GM12891 (cell line): ENCODE measurements at regions not wholly inside any gene's neighbourhood (a gene's known extent, or its start where the extent isn't known, plus 50 kb on each side); places are given as distances from the start of the nearest gene placed in this dataset.

Experiments used
- PAX5 ChIP-seq: IDR thresholded peaks from 2 replicates; pipeline ENCODE4 v1.6.1; 2011; ENCODE audit warnings: low read length, moderate library complexity, mild to moderate bottlenecking; ENCODE audit not compliant: insufficient read depth, severe bottlenecking
- POLR2A ChIP-seq: IDR thresholded peaks from 2 replicates; pipeline ENCODE4 v1.6.1; 2011; ENCODE audit warnings: low read depth, low read length, control low read depth
- POLR2AphosphoS5 ChIP-seq: IDR thresholded peaks from 2 replicates; pipeline ENCODE4 v1.6.1; 2011; ENCODE audit warnings: low read depth, low read length, control low read depth
- POU2F2 ChIP-seq: IDR thresholded peaks from 2 replicates; pipeline ENCODE4 v1.6.1; 2011; ENCODE audit warnings: low read depth, mild to moderate bottlenecking, control low read depth, low read length, moderate library complexity
- SPI1 ChIP-seq: IDR thresholded peaks from 2 replicates; pipeline ENCODE4 v1.6.1; 2011; ENCODE audit warnings: low read depth, low read length, control low read depth
- TAF1 ChIP-seq: IDR thresholded peaks from 2 replicates; pipeline ENCODE4 v1.6.1; 2011; ENCODE audit warnings: low read depth, low read length, control low read depth

DNA sequence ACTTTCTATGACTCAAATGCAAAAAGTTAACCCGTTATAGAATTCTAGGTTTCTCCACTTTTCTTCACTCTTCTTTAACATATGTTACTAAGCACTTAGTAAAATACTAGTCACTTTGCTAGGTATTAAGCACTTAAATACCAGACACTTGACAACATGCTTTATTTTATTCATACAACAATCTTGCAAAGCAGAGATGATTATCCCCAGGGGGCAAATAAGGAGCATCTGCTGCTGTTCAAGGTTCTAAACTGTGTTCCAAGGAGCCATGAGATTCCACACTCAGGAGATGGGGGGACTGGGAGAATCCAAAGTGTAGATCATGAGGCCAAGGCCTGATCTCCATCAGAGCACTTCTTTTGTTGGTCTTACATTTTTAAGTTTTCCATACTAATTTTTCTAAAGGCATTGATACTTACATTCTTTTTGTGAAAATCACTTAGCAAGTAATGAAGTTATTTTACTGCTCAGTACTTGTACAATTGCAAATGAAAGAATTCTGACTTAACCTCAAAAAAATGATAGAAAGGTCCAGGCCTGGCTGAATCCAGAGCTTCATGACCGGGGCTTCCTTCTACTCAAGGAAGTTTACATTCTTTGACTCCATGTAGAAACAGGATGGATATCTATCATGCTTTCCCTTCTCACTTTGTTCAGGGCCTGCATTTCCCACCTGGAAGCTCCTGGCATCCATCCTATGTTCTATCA, 504.4 kb upstream of the WWC1 start:
- TF ChIP-seq POLR2A (no peak), POLR2AphosphoS5 (no peak), TAF1 (no peak), SPI1 (no peak), PAX5 (no peak), POU2F2 (no peak)
